GM23248 (cell line): ENCODE measurements at regions not wholly inside any gene's neighbourhood (a gene's known extent, or its start where the extent isn't known, plus 50 kb on each side); places are given as distances from the start of the nearest gene placed in this dataset.

Experiments used
- DNase-seq: peaks from one replicate; pipeline ENCODE4 v3.0.0-alpha.2; 2015
- H2AFZ ChIP-seq: fragments of 200-600 bp; sonication (generic); 2 replicates; pipeline ENCODE4 v1.6.1; 2016; ENCODE audit warnings: antibody characterized with exemption
- H3F3A ChIP-seq: fragments of 200-600 bp; sonication (generic); 2 replicates; pipeline ENCODE4 v1.6.1; 2016; ENCODE audit warnings: mild to moderate bottlenecking, antibody characterized with exemption, mixed run types; ENCODE audit not compliant: insufficient read depth
- H3K27ac ChIP-seq: fragments of 200-600 bp; sonication (generic); 2 replicates; pipeline ENCODE4 v1.5.1; 2016; ENCODE audit warnings: mild to moderate bottlenecking
- H3K27me3 ChIP-seq: fragments of 200-600 bp; sonication (generic); replicated peaks from 2 replicates; pipeline ENCODE4 v1.6.1; 2016; ENCODE audit warnings: mild to moderate bottlenecking; ENCODE audit not compliant: insufficient read depth
- H3K36me3 ChIP-seq: fragments of 200-600 bp; sonication (generic); 2 replicates; pipeline ENCODE4 v1.6.1; 2016; ENCODE audit warnings: low read depth, mild to moderate bottlenecking
- H3K4me1 ChIP-seq: fragments of 200-600 bp; sonication (generic); 2 replicates; pipeline ENCODE4 v1.6.1; 2016; ENCODE audit warnings: mild to moderate bottlenecking; ENCODE audit not compliant: insufficient read depth
- H3K4me2 ChIP-seq: fragments of 200-600 bp; sonication (generic); one replicate; pipeline ENCODE4 v1.6.1; 2016; ENCODE audit warnings: mild to moderate bottlenecking; ENCODE audit not compliant: unreplicated experiment
- H3K4me3 ChIP-seq: fragments of 200-600 bp; sonication (generic); 2 replicates; pipeline ENCODE4 v1.5.1; 2016; ENCODE audit warnings: mild to moderate bottlenecking
- H3K79me2 ChIP-seq: fragments of 200-600 bp; sonication (generic); 2 replicates; pipeline ENCODE4 v1.6.1; 2016; ENCODE audit warnings: mild to moderate bottlenecking; ENCODE audit not compliant: insufficient read depth
- H3K9ac ChIP-seq: fragments of 200-600 bp; sonication (generic); 2 replicates; pipeline ENCODE4 v1.6.1; 2016; ENCODE audit warnings: mild to moderate bottlenecking
- H3K9me2 ChIP-seq: fragments of 200-600 bp; sonication (generic); 2 replicates; pipeline ENCODE4 v1.6.1; 2016; ENCODE audit warnings: mixed run types, mild to moderate bottlenecking, moderate library complexity; ENCODE audit not compliant: insufficient read depth
- H3K9me3 ChIP-seq: fragments of 200-600 bp; sonication (generic); one replicate; pipeline ENCODE4 v1.6.1; 2017; ENCODE audit warnings: low read depth
- H4K20me1 ChIP-seq: fragments of 200-600 bp; sonication (generic); 2 replicates; pipeline ENCODE4 v1.6.0; 2016; ENCODE audit not compliant: insufficient read depth
- EZH2 ChIP-seq: fragments of 200-600 bp; sonication (generic); IDR thresholded peaks from 2 replicates; pipeline ENCODE4 v1.6.1; 2018; ENCODE audit warnings: antibody characterized with exemption, mild to moderate bottlenecking; ENCODE audit not compliant: insufficient read depth, poor library complexity, severe bottlenecking
- EZH2phosphoT487 ChIP-seq: fragments of 200-600 bp; sonication (generic); IDR thresholded peaks from 2 replicates; pipeline ENCODE4 v1.6.1; 2018; ENCODE audit warnings: antibody characterized with exemption, moderate library complexity, mild to moderate bottlenecking, low read depth; ENCODE audit not compliant: insufficient read depth
- WGBS, 2 experiments: methylation state at CpG; one replicate each; pipeline ENCODE4 v1.1.6; 2015 to 2017; ENCODE audit warnings: low lambda C conversion rate in 2 of 2, low coverage in 1 of 2; ENCODE audit errors: missing lambda C conversion rate in 2 of 2; 5-methylcytosine and 5-hydroxymethylcytosine counted together
- in situ Hi-C: fragments of 300-500 bp; cut with MboI; formaldehyde crosslinking; loops from 2 replicates; pipeline ENCODE4 v1.15.0; 2020

DNA sequence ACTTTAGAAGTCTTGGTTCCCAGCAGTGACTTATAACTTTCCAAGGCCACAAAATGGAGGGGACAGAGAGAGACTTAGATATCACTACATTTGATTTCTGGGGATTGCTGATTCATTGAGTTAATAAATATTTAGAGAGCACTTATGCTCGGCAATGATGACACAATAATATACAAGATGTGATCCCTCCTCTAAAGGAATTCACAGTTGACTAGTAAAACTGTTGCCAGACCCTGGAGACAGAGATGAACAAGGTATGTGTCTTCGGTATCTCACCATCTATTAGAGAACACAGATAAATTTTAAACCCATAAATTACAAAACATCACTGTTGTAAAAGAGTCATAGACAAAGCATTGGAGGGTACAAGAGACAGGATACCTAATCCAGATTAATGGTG lies 437.5 kb downstream of the FOXO1 start:
- Histone ChIP-seq H4K20me1 (no peaks in the 10 kb centered on the region), H3K9me3 (no peaks in the 10 kb centered on the region), H3K79me2 (no peaks in the 10 kb centered on the region), H3K9me2 (no peaks in the 10 kb centered on the region), H3K4me2 (no peak overlapping the region), H3K36me3 (no peaks in the 10 kb centered on the region), H2AFZ (no peak overlapping the region), H3K4me3 (no peak overlapping the region), H3K4me1 (peaks cover 9% of the 10 kb centered on the region), H3F3A (0 out of 2 replicates have a peak, but pooled peaks cover 5% of the 10 kb centered on the region), H3K27me3 (no peaks in the 10 kb centered on the region), H3K9ac (no peak overlapping the region), H3K27ac (no peak overlapping the region)
- 43 to 46% methylated on average over 2 of the region's 2 CpGs for WGBS, 2 experiments
- no peak for DNase-seq
- in situ Hi-C loops = no loop called here
- TF ChIP-seq EZH2phosphoT487 (no peak), EZH2 (no peak)

DNA sequence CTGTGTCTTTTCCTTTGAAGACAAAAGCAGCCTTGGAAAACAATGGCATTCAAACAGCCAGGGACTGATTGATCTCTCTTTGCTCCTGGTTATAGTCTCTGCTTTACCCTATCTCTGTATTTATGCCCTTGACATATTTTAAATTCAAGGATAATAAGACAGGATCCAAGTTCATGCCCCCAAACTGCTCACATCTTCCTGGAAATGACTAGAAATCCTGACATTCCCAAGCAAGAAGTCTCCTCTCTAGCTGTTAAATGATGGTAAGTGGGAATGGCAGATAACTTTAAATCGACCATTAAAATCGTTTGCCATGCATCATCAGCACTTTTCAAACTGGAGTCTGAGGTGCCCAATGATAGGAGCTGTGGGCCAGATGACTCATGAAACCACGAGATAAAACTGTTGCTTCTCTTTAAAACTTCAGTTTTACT lies 435.6 kb downstream of the FOXO1 start:
- no peaks in the 10 kb centered on the region for H3K27me3 ChIP-seq
- no peak overlapping the region for H3K9ac ChIP-seq
- in situ Hi-C loops = no loop called here
- WGBS, 2 experiments = 37 to 46% methylated on average over 3 of the region's 3 CpGs
- no peaks in the 10 kb centered on the region for H3K9me3 ChIP-seq
- no peaks in the 10 kb centered on the region for H4K20me1 ChIP-seq
- no peaks in the 10 kb centered on the region for H3K36me3 ChIP-seq
- no peak overlapping the region for H3K27ac ChIP-seq
- H3K79me2 ChIP-seq = no peaks in the 10 kb centered on the region
- H3K9me2 ChIP-seq = no peaks in the 10 kb centered on the region
- peaks cover 19% of the 10 kb centered on the region for H3K4me1 ChIP-seq
- H3F3A ChIP-seq = peaks cover 11% of the 10 kb centered on the region
- no peak overlapping the region for H2AFZ ChIP-seq
- no peak overlapping the region for H3K4me3 ChIP-seq
- DNase-seq = peak; percentile 59
- TF ChIP-seq EZH2 (no peak), EZH2phosphoT487 (no peak)
- peak overlapping the region; percentile 0 for H3K4me2 ChIP-seq

DNA sequence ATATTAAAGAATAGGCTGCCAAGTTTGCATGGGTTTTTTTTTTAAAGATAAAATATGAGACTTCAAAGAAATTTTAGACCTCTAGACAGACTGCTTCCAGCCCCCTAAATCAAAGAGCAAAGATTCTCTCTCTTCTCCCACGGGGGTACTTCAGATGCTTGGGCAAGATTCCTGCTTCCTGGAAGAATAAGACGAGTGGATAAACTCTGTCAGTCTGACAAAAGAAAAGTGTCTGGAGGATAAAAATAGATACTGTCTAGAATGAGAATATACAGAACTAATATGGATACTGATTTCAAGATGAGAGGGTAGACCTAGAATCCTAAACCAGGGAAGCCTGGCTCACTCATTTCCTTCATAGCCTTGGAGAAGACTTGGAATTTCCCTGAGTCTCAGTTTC lies 435.1 kb downstream of the FOXO1 start:
- Histone ChIP-seq H4K20me1 (no peaks in the 10 kb centered on the region), H3K9ac (no peak overlapping the region), H3K4me3 (no peak overlapping the region), H3K9me2 (no peaks in the 10 kb centered on the region), H3K27ac (no peak overlapping the region), H2AFZ (no peak overlapping the region), H3K36me3 (no peaks in the 10 kb centered on the region), H3K79me2 (no peaks in the 10 kb centered on the region), H3K4me1 (peaks cover 22% of the 10 kb centered on the region), H3K27me3 (no peaks in the 10 kb centered on the region), H3K9me3 (no peaks in the 10 kb centered on the region), H3F3A (peaks cover 14% of the 10 kb centered on the region), H3K4me2 (peak overlapping the region; percentile 0)
- no peak for DNase-seq
- in situ Hi-C loops = no loop called here
- TF ChIP-seq EZH2 (no peak), EZH2phosphoT487 (no peak)
- WGBS, 2 experiments = 13 to 19% methylated on average over 2 of the region's 2 CpGs

DNA sequence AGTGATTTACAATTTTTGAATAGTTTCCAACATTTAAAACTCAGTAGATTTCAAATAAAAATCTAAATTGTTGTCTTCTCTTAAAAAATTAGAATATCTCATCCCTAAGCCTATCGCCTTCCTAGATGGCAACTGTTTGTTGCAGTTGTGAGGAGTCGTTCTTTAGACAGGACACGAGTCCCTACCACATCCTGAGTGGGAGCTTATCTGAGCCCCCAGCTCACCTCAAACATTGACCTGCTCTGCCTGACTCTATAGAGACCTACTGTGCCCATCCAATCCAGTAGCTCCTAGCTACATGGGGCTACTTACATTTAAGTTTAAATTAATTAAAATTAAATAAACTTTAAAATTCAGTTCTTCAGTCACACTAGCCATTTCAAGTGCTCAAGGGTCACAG lies 434.7 kb downstream of the FOXO1 start:
- Histone ChIP-seq H3K79me2 (no peaks in the 10 kb centered on the region), H3K4me1 (peaks cover 26% of the 10 kb centered on the region), H3K27me3 (no peaks in the 10 kb centered on the region), H2AFZ (no peak overlapping the region), H4K20me1 (no peaks in the 10 kb centered on the region), H3K9ac (no peak overlapping the region), H3F3A (peaks cover 18% of the 10 kb centered on the region), H3K9me2 (no peaks in the 10 kb centered on the region), H3K27ac (no peak overlapping the region), H3K9me3 (no peaks in the 10 kb centered on the region), H3K4me2 (no peak overlapping the region), H3K36me3 (no peaks in the 10 kb centered on the region), H3K4me3 (no peak overlapping the region)
- no peak for TF ChIP-seq EZH2phosphoT487
- TF ChIP-seq EZH2 = no peak
- 91% methylated on average over 3 of the region's 3 CpGs for WGBS, 2 experiments
- DNase-seq = no peak
- in situ Hi-C loops = no loop called here
